ENCODE measurements at regions not wholly inside any gene's neighbourhood (a gene's known extent, or its start where the extent isn't known, plus 50 kb on each side); places are given as distances from the start of the nearest gene placed in this dataset.

- DNase-seq = peak; percentile 38
Observed at GRCh38 chr6:43964659-43965570, 162.3 kb downstream of the MRPL14 start.

GRCh38 chr6:43963877-43964658 is 163.2 kb downstream of the MRPL14 start:
- no peak for DNase-seq

GRCh38 chr6:43963203-43963602 is 164.0 kb downstream of the MRPL14 start:
- DNase-seq = no peak

GRCh38 chr6:43962458-43962857 is 164.8 kb downstream of the MRPL14 start:
- no peak for DNase-seq

- no peak for DNase-seq
Observed at GRCh38 chr6:43957273-43957672, 170.0 kb downstream of the MRPL14 start.

- no peak for DNase-seq
Observed at GRCh38 chr6:43956478-43956877, 170.8 kb downstream of the MRPL14 start.

- DNase-seq = peak; percentile 21
Observed at GRCh38 chr6:43954311-43955131, 172.7 kb downstream of the MRPL14 start.

- DNase-seq = peak; percentile 46
Observed at GRCh38 chr6:43953794-43954310, 173.4 kb downstream of the MRPL14 start.

GRCh38 chr6:43953256-43953655 is 174.0 kb downstream of the MRPL14 start:
- peak; percentile 43 for DNase-seq

- DNase-seq = peak; percentile 53
Observed at GRCh38 chr6:43952746-43953145, 174.5 kb downstream of the MRPL14 start.

- peak; percentile 17 for DNase-seq
Observed at GRCh38 chr6:43951756-43952675, 175.2 kb downstream of the MRPL14 start.

- peak; percentile 55 for DNase-seq
Observed at GRCh38 chr6:43951063-43951755, 176.0 kb downstream of the MRPL14 start.

GRCh38 chr6:43950731-43951062 is 176.6 kb downstream of the MRPL14 start:
- peak; percentile 37 for DNase-seq

- DNase-seq = peak; percentile 28
Observed at GRCh38 chr6:43950051-43950605, 177.1 kb downstream of the MRPL14 start.

GRCh38 chr6:43949551-43949991 is 177.7 kb downstream of the MRPL14 start:
- DNase-seq = peak; percentile 9

- peak; percentile 24 for DNase-seq
Observed at GRCh38 chr6:43948527-43949485, 178.4 kb downstream of the MRPL14 start.

GRCh38 chr6:43947860-43948259 is 177.8 kb downstream of the VEGFA start:
- DNase-seq = peak; percentile 13

GRCh38 chr6:43946641-43947363 is 176.8 kb downstream of the VEGFA start:
- DNase-seq = no peak

GRCh38 chr6:43945768-43946080 is 175.7 kb downstream of the VEGFA start:
- peak; percentile 19 for DNase-seq

Data from activated CD8-positive, alpha-beta memory T cell treated with anti-CD3 and anti-CD28 coated beads for 24 hours (primary cell).